ENCODE measurements at regions not wholly inside any gene's neighbourhood (a gene's known extent, or its start where the extent isn't known, plus 50 kb on each side); places are given as distances from the start of the nearest gene placed in this dataset.

GRCh38 chr2:35337922-35338321, 1017.7 kb upstream of the CRIM1 start:
- no peak for TF ChIP-seq CTCF (IDR thresholded peaks at IDR 0.05)
- TF ChIP-seq EZH2 (IDR thresholded peaks at IDR 0.05): no peak

Measured in neural progenitor cell (in vitro differentiated cells).